OCI-LY3 (cell line): ENCODE measurements at regions not wholly inside any gene's neighbourhood (a gene's known extent, or its start where the extent isn't known, plus 50 kb on each side); places are given as distances from the start of the nearest gene placed in this dataset.

ENCODE experiments used
- H2AFZ ChIP-seq: fragments of 200-600, 300-600 bp; shearing (Covaris generic); 2 replicates; pipeline ENCODE4 v1.6.0; 2014; ENCODE audit warnings: antibody characterized with exemption, low read depth, low read length
- H3K27ac ChIP-seq: fragments of 200-600, 300-600 bp; sonication (generic); 2 replicates; pipeline ENCODE4 v1.5.1; 2014; ENCODE audit warnings: mild to moderate bottlenecking, low read length, moderate library complexity, mixed read lengths
- H3K27me3 ChIP-seq: fragments of 200-600, 300-600 bp; sonication (generic); 2 replicates; pipeline ENCODE4 v1.6.1; 2014; ENCODE audit warnings: low read depth, low read length, mixed read lengths
- H3K36me3 ChIP-seq: fragments of 200-600, 300-600 bp; sonication (generic); replicated peaks from 2 replicates; pipeline ENCODE3; 2014; ENCODE audit warnings: low read depth, low read length, mixed read lengths
- H3K4me1 ChIP-seq: fragments of 300-600, 200-600 bp; sonication (generic); 2 replicates; pipeline ENCODE4 v1.6.1; 2014; ENCODE audit warnings: low read length, mixed read lengths
- H3K4me2 ChIP-seq: fragments of 200-600, 300-600 bp; sonication (generic); 2 replicates; pipeline ENCODE4 v1.6.1; 2014; ENCODE audit warnings: low read length, mixed read lengths
- H3K4me3 ChIP-seq: fragments of 300-600, 200-600 bp; sonication (generic); 2 replicates; pipeline ENCODE4 v1.5.1; 2014; ENCODE audit warnings: antibody characterized with exemption, mild to moderate bottlenecking, low read length, moderate library complexity
- H3K79me2 ChIP-seq: fragments of 300-600, 200-600 bp; shearing (Covaris generic); 2 replicates; pipeline ENCODE4 v1.6.1; 2014; ENCODE audit warnings: mild to moderate bottlenecking, low read length, mixed read lengths
- H3K9ac ChIP-seq: fragments of 300-600, 200-600 bp; shearing (Covaris generic); 2 replicates; pipeline ENCODE4 v1.6.0; 2014; ENCODE audit warnings: mild to moderate bottlenecking, low read length, moderate library complexity
- H3K9me3 ChIP-seq: fragments of 200-600, 300-600 bp; shearing (Covaris generic); 2 replicates; pipeline ENCODE4 v1.6.1; 2014; ENCODE audit warnings: low read length, mixed read lengths; ENCODE audit not compliant: insufficient read depth
- H4K20me1 ChIP-seq: fragments of 200-600, 300-600 bp; sonication (generic); 2 replicates; pipeline ENCODE4 v1.6.1; 2016; ENCODE audit warnings: low read length, mixed read lengths; ENCODE audit not compliant: insufficient read depth
- CTCF ChIP-seq: fragments of 200-600, 300-600 bp; sonication (generic); IDR thresholded peaks from 2 replicates; pipeline ENCODE4 v1.5.1; 2014; ENCODE audit warnings: antibody characterized with exemption, low read length, low read depth
- EZH2phosphoT487 ChIP-seq: fragments of 200-600 bp; shearing (Covaris generic); IDR thresholded peaks from 2 replicates; pipeline ENCODE4 v1.6.1; 2018; ENCODE audit warnings: antibody characterized with exemption, mixed run types, low read depth

GRCh38 chr6:140401761-140402160, 1027.3 kb upstream of the CITED2 start:
- Histone ChIP-seq H3K27me3 (no peaks in the 10 kb centered on the region), H3K27ac (no peak overlapping the region), H3K4me1 (no peaks in the 10 kb centered on the region), H3K79me2 (no peaks in the 10 kb centered on the region), H3K4me3 (no peak overlapping the region), H4K20me1 (no peaks in the 10 kb centered on the region), H3K4me2 (no peak overlapping the region), H3K9ac (no peak overlapping the region), H3K9me3 (no peaks in the 10 kb centered on the region), H2AFZ (no peak overlapping the region), H3K36me3 (no peaks in the 10 kb centered on the region)
- no peak for TF ChIP-seq CTCF
- no peak for TF ChIP-seq EZH2phosphoT487

GRCh38 chr6:140398076-140398475, 1023.6 kb upstream of the CITED2 start:
- H3K4me3 ChIP-seq: no peak overlapping the region
- no peaks in the 10 kb centered on the region for H3K9me3 ChIP-seq
- H3K27ac ChIP-seq: no peak overlapping the region
- H2AFZ ChIP-seq: no peak overlapping the region
- no peaks in the 10 kb centered on the region for H3K79me2 ChIP-seq
- H3K36me3 ChIP-seq: no peaks in the 10 kb centered on the region
- no peaks in the 10 kb centered on the region for H4K20me1 ChIP-seq
- no peak overlapping the region for H3K4me2 ChIP-seq
- H3K9ac ChIP-seq: no peak overlapping the region
- no peaks in the 10 kb centered on the region for H3K27me3 ChIP-seq
- TF ChIP-seq CTCF (no peak), EZH2phosphoT487 (no peak)
- H3K4me1 ChIP-seq: no peaks in the 10 kb centered on the region

- H4K20me1 ChIP-seq: no peaks in the 10 kb centered on the region
- H3K36me3 ChIP-seq: no peaks in the 10 kb centered on the region
- no peak overlapping the region for H3K27ac ChIP-seq
- no peaks in the 10 kb centered on the region for H3K9me3 ChIP-seq
- H3K27me3 ChIP-seq: no peaks in the 10 kb centered on the region
- no peaks in the 10 kb centered on the region for H3K79me2 ChIP-seq
- H2AFZ ChIP-seq: no peak overlapping the region
- H3K4me2 ChIP-seq: no peak overlapping the region
- H3K4me1 ChIP-seq: no peaks in the 10 kb centered on the region
- no peak overlapping the region for H3K4me3 ChIP-seq
- TF ChIP-seq EZH2phosphoT487: no peak
- TF ChIP-seq CTCF: no peak
- H3K9ac ChIP-seq: no peak overlapping the region
Observed at GRCh38 chr6:140397106-140397505, 1022.7 kb upstream of the CITED2 start.

GRCh38 chr6:140393665-140394540, 1019.5 kb upstream of the CITED2 start:
- no peak overlapping the region for H3K4me2 ChIP-seq
- no peaks in the 10 kb centered on the region for H3K79me2 ChIP-seq
- H3K36me3 ChIP-seq: no peaks in the 10 kb centered on the region
- no peak overlapping the region for H3K4me3 ChIP-seq
- no peaks in the 10 kb centered on the region for H3K9me3 ChIP-seq
- H4K20me1 ChIP-seq: no peaks in the 10 kb centered on the region
- H3K27ac ChIP-seq: no peak overlapping the region
- H3K9ac ChIP-seq: no peak overlapping the region
- TF ChIP-seq CTCF (no peak), EZH2phosphoT487 (no peak)
- H3K27me3 ChIP-seq: no peaks in the 10 kb centered on the region
- no peaks in the 10 kb centered on the region for H3K4me1 ChIP-seq
- no peak overlapping the region for H2AFZ ChIP-seq
